H1 (cell line): ENCODE measurements at regions not wholly inside any gene's neighbourhood (a gene's known extent, or its start where the extent isn't known, plus 50 kb on each side); places are given as distances from the start of the nearest gene placed in this dataset.

ENCODE experiments used
- CTCF ChIA-PET: fragments of 300-600 bp; sonication (Branson Sonifier 250); formaldehyde crosslinking; loops from one replicate; lab custom pipeline; 2021; ENCODE audit not compliant: partially characterized antibody; lab: Charles Lee
- POLR2A ChIA-PET: fragments of 300-600 bp; sonication (Branson Sonifier 250); formaldehyde crosslinking; loops from one replicate; lab custom pipeline; 2021; ENCODE audit warnings: inconsistent platforms; ENCODE audit not compliant: partially characterized antibody; lab: Charles Lee
- DNase-seq, 2 experiments: peaks; one replicate each; pipeline versions ENCODE4 v3.0.0 to v3.0.0-alpha.2; 2010 to 2022; ENCODE audit warnings: low spot score in 2 of 2, low read depth in 1 of 2, mixed read lengths in 1 of 2
- FAIRE-seq: peaks from 2 replicates; lab custom pipeline; 2011; peaks lifted over from hg19 to GRCh38; lab: Jason Lieb, UNC
- H2AFZ ChIP-seq: 2 replicates; pipeline ENCODE4 v1.8.1; 2012; ENCODE audit warnings: low read length, inconsistent platforms
- H2AK5ac ChIP-seq: 2 replicates; pipeline ENCODE4 v1.6.1; 2013; ENCODE audit warnings: low read depth, low read length
- H2BK120ac ChIP-seq: replicated peaks from 2 replicates; pipeline ENCODE3; 2013; ENCODE audit warnings: low read depth, low read length, inconsistent platforms
- H2BK12ac ChIP-seq: 2 replicates; pipeline ENCODE4 v1.6.1; 2013; ENCODE audit warnings: low read depth, low read length
- H2BK15ac ChIP-seq: 2 replicates; pipeline ENCODE4 v1.6.1; 2013; ENCODE audit warnings: low read length
- H2BK20ac ChIP-seq: 2 replicates; pipeline ENCODE4 v1.6.1; 2013; ENCODE audit warnings: low read length
- H2BK5ac ChIP-seq: 2 replicates; pipeline ENCODE4 v1.6.1; 2013; ENCODE audit warnings: low read depth, low read length
- H3K14ac ChIP-seq: 2 replicates; pipeline ENCODE4 v1.6.1; 2013; ENCODE audit warnings: inconsistent platforms; ENCODE audit not compliant: insufficient read length
- H3K18ac ChIP-seq: 2 replicates; pipeline ENCODE4 v1.6.1; 2013; ENCODE audit warnings: low read length; ENCODE audit errors: extremely low read depth
- H3K23ac ChIP-seq: 2 replicates; pipeline ENCODE4 v1.6.1; 2013; ENCODE audit warnings: inconsistent platforms; ENCODE audit not compliant: insufficient read length
- H3K23me2 ChIP-seq: 2 replicates; pipeline ENCODE4 v1.6.1; 2013; ENCODE audit warnings: low read depth, low read length
- H3K27ac ChIP-seq: 2 replicates; pipeline ENCODE4 v1.6.1; 2011; ENCODE audit warnings: low read depth, low read length, inconsistent platforms
- H3K27me3 ChIP-seq, 4 experiments: replicated peaks in 1 of 4; 1 replicate in 1 of 4; 2 replicates in 3 of 4; pipeline versions ENCODE4 v1.6.1 to v1.8.1; 2011 to 2013; ENCODE audit warnings: low read length in 3 of 4, mild to moderate bottlenecking in 3 of 4, inconsistent platforms in 2 of 4, mixed read lengths in 2 of 4, moderate library complexity in 1 of 4; ENCODE audit not compliant: control insufficient read depth in 3 of 4, insufficient read depth in 3 of 4; ENCODE audit errors: extremely low read depth in 1 of 4
- H3K36me3 ChIP-seq, 4 experiments: 2 replicates each; pipeline versions ENCODE4 v1.6.1 to v1.8.1; 2011 to 2013; ENCODE audit warnings: mild to moderate bottlenecking in 4 of 4, low read length in 3 of 4, moderate library complexity in 2 of 4, control low read depth in 1 of 4, inconsistent platforms in 1 of 4; ENCODE audit not compliant: insufficient read depth in 4 of 4, control insufficient read depth in 2 of 4
- H3K4ac ChIP-seq: replicated peaks from 2 replicates; pipeline ENCODE3; 2013; ENCODE audit warnings: low read length, low read depth, mixed read lengths, inconsistent platforms; ENCODE audit not compliant: insufficient read length
- H3K4me1 ChIP-seq, 4 experiments: replicated peaks in 1 of 4; 1 replicate in 1 of 4; 2 replicates in 3 of 4; pipeline versions ENCODE4 v1.6.1 to v1.8.1; 2011 to 2013; ENCODE audit warnings: low read length in 3 of 4, inconsistent platforms in 2 of 4, mixed read lengths in 1 of 4; ENCODE audit not compliant: insufficient read depth in 4 of 4, control insufficient read depth in 3 of 4
- H3K4me2 ChIP-seq, 2 experiments: 2 replicates each; pipeline versions ENCODE4 v1.6.1 to v1.8.1; 2011 to 2013; ENCODE audit warnings: low read depth in 2 of 2, low read length in 2 of 2, control low read depth in 1 of 2, inconsistent platforms in 1 of 2, mild to moderate bottlenecking in 1 of 2; ENCODE audit not compliant: insufficient read depth in 1 of 2
- H3K4me3 ChIP-seq, 4 experiments: fragments of 200-600, 300-600 bp in 1 of 4; sonication (generic), shearing (Covaris generic), sonication (Bioruptor Twin) in 1 of 4; 2 replicates each; pipeline versions ENCODE4 v1.5.1 to v1.8.1; 2011 to 2016; ENCODE audit warnings: low read length in 4 of 4, low read depth in 3 of 4, control low read depth in 2 of 4, inconsistent platforms in 2 of 4, mild to moderate bottlenecking in 2 of 4, mixed read lengths in 1 of 4, moderate library complexity in 1 of 4; ENCODE audit not compliant: insufficient read depth in 2 of 4; ENCODE audit errors: extremely low read depth in 1 of 4
- H3K56ac ChIP-seq: replicated peaks from 2 replicates; pipeline ENCODE3; 2013; ENCODE audit warnings: low read depth, mild to moderate bottlenecking, mixed read lengths, low read length, inconsistent platforms; ENCODE audit not compliant: insufficient read length
- H3K79me1 ChIP-seq: 2 replicates; pipeline ENCODE4 v1.6.1; 2013; ENCODE audit warnings: low read depth, low read length, control low read depth
- H3K79me2 ChIP-seq, 2 experiments: 2 replicates each; pipeline versions ENCODE4 v1.6.1 to v1.8.1; 2012 to 2013; ENCODE audit warnings: low read length in 2 of 2, mild to moderate bottlenecking in 2 of 2, inconsistent platforms in 1 of 2; ENCODE audit not compliant: insufficient read depth in 2 of 2, control insufficient read depth in 1 of 2
- H3K9ac ChIP-seq, 4 experiments: replicated peaks in 1 of 4; 1 replicate in 1 of 4; 2 replicates in 3 of 4; pipeline versions ENCODE4 v1.6.1 to v1.8.1; 2011 to 2013; ENCODE audit warnings: low read depth in 3 of 4, low read length in 3 of 4, control low read depth in 2 of 4, mild to moderate bottlenecking in 2 of 4, moderate library complexity in 2 of 4, inconsistent platforms in 1 of 4; ENCODE audit errors: extremely low read depth in 1 of 4
- H3K9me3 ChIP-seq, 2 experiments: 2 replicates each; pipeline versions ENCODE4 v1.6.1 to v1.8.1; 2012 to 2013; ENCODE audit warnings: mild to moderate bottlenecking in 2 of 2, moderate library complexity in 2 of 2, control low read depth in 1 of 2, inconsistent platforms in 1 of 2, low read depth in 1 of 2, low read length in 1 of 2, mixed read lengths in 1 of 2; ENCODE audit not compliant: insufficient read depth in 2 of 2
- H4K20me1 ChIP-seq, 2 experiments: replicated peaks in 1 of 2; 2 replicates each; pipeline versions ENCODE3 to v1.8.1; 2011 to 2013; ENCODE audit warnings: inconsistent platforms in 2 of 2, low read length in 2 of 2, mild to moderate bottlenecking in 1 of 2; ENCODE audit not compliant: insufficient read depth in 2 of 2, control insufficient read depth in 1 of 2
- H4K5ac ChIP-seq: 2 replicates; pipeline ENCODE4 v1.6.1; 2013; ENCODE audit warnings: low read length, low read depth, mixed read lengths, inconsistent platforms; ENCODE audit not compliant: insufficient read length
- H4K8ac ChIP-seq: 2 replicates; pipeline ENCODE4 v1.8.0; 2013; ENCODE audit warnings: mild to moderate bottlenecking, moderate library complexity, low read length, inconsistent platforms; ENCODE audit not compliant: insufficient read depth; ENCODE audit errors: extremely low read depth
- H4K91ac ChIP-seq: replicated peaks from 2 replicates; pipeline ENCODE3; 2013; ENCODE audit warnings: low read length, mixed read lengths, inconsistent platforms; ENCODE audit not compliant: insufficient read length
- BACH1 ChIP-seq: IDR thresholded peaks from 2 replicates; pipeline ENCODE4 v1.6.1; 2012; ENCODE audit warnings: low read length, improper control_type of control experiment
- CTBP2 ChIP-seq: IDR thresholded peaks from 2 replicates; pipeline ENCODE4 v1.7.0; 2011; ENCODE audit warnings: borderline replicate concordance, mild to moderate bottlenecking, moderate library complexity, mixed read lengths, low read length; ENCODE audit not compliant: insufficient read depth, insufficient read length
- EP300 ChIP-seq, 2 experiments: IDR thresholded peaks; 1 replicate in 1 of 2; 2 replicates in 1 of 2; pipeline ENCODE4 v1.6.1; 2011 to 2012; ENCODE audit warnings: low read depth in 2 of 2, low read length in 2 of 2, mild to moderate bottlenecking in 2 of 2, borderline replicate concordance in 1 of 2, inconsistent platforms in 1 of 2, moderate library complexity in 1 of 2
- EZH2 ChIP-seq: fragments of 200-600 bp; sonication (generic); IDR thresholded peaks from 2 replicates; pipeline ENCODE4 v1.7.1; 2012; ENCODE audit warnings: low read depth, mild to moderate bottlenecking, moderate library complexity, low read length, inconsistent platforms; ENCODE audit not compliant: severe bottlenecking
- HDAC6 ChIP-seq: IDR thresholded peaks from one replicate; pipeline ENCODE4 v1.7.1; 2012; ENCODE audit warnings: low read depth, mild to moderate bottlenecking, inconsistent platforms, low read length, moderate library complexity
- NANOG ChIP-seq: IDR thresholded peaks from 2 replicates; pipeline ENCODE4 v1.6.1; 2011; ENCODE audit warnings: low read length, low read depth, mild to moderate bottlenecking, inconsistent platforms; ENCODE audit not compliant: insufficient read depth, poor library complexity, severe bottlenecking
- RXRA ChIP-seq: IDR thresholded peaks from 2 replicates; pipeline ENCODE4 v1.6.1; 2011; ENCODE audit warnings: low read depth, mild to moderate bottlenecking, low read length, moderate library complexity; ENCODE audit not compliant: insufficient read depth
- SIN3A ChIP-seq, 2 experiments: IDR thresholded peaks in 1 of 2; conservative IDR thresholded peaks in 1 of 2; 2 replicates each; pipeline ENCODE4 v1.6.1; 2011 to 2012; ENCODE audit warnings: low read length in 2 of 2, improper control_type of control experiment in 1 of 2, low read depth in 1 of 2, mild to moderate bottlenecking in 1 of 2
- TAF7 ChIP-seq: optimal IDR thresholded peaks from 2 replicates; pipeline ENCODE3; 2011; ENCODE audit warnings: low read depth, mild to moderate bottlenecking, inconsistent platforms, low read length, moderate library complexity, borderline replicate concordance
- TEAD4 ChIP-seq: IDR thresholded peaks from 2 replicates; pipeline ENCODE4 v1.6.1; 2012; ENCODE audit warnings: low read depth, low read length, inconsistent platforms, mixed read lengths
- USF2 ChIP-seq: IDR thresholded peaks from 2 replicates; pipeline ENCODE4 v1.6.1; 2011; ENCODE audit warnings: low read length, improper control_type of control experiment
- WGBS, 2 experiments: shearing (Covaris generic) in 1 of 2; methylation state at CpG; one replicate each; pipeline versions ENCODE4 v1.1.6 to v1.1.7; 2013 to 2015; ENCODE audit warnings: low lambda C conversion rate in 2 of 2, mixed read lengths in 2 of 2, inconsistent platforms in 1 of 2, low coverage in 1 of 2, missing lambda C conversion rate in 1 of 2; ENCODE audit not compliant: insufficient replicate concordance in 2 of 2, insufficient coverage in 1 of 2, insufficient read length in 1 of 2; ENCODE audit errors: extremely low coverage in 1 of 2, missing lambda C conversion rate in 1 of 2; 5-methylcytosine and 5-hydroxymethylcytosine counted together
- TF ChIP-seq, protein P1 (sequence below): IDR thresholded peaks from 2 replicates; pipeline ENCODE4 v1.6.1; 2011; ENCODE audit warnings: low read depth, mild to moderate bottlenecking, low read length; ENCODE audit not compliant: insufficient read depth

- no peak overlapping the region for H3K4me2 ChIP-seq
- no peak overlapping the region for H4K5ac ChIP-seq
- peaks cover 0 to 5% (median 3%) of the 10 kb centered on the region in 4 experiments; a peak in 4 of 7 replicates for H3K4me1 ChIP-seq
- H2BK20ac ChIP-seq, result no peak overlapping the region
- no peak overlapping the region for H3K18ac ChIP-seq
- H4K8ac ChIP-seq, result no peak overlapping the region
- no peak overlapping the region for H3K4ac ChIP-seq
- CTCF ChIA-PET, result no interaction called here
- WGBS, 2 experiments, result 89% methylated on average over 2 of the region's 2 CpGs; no CpG with 5 or more reads in 1 of the 2 experiments
- no peaks in the 10 kb centered on the region for H4K20me1 ChIP-seq
- FAIRE-seq (no peak), DNase-seq (no peak)
- no peaks in the 10 kb centered on the region for H3K79me1 ChIP-seq
- H3K56ac ChIP-seq, result no peak overlapping the region
- H3K9ac ChIP-seq, result no peak overlapping the region
- H3K27me3 ChIP-seq, result no peaks in the 10 kb centered on the region
- no peak overlapping the region for H2BK5ac ChIP-seq
- no peak overlapping the region for H2AK5ac ChIP-seq
- no peak overlapping the region for H3K27ac ChIP-seq
- no peak overlapping the region for H4K91ac ChIP-seq
- H3K23me2 ChIP-seq, result no peaks in the 10 kb centered on the region
- POLR2A ChIA-PET, result no interaction called here
- H3K9me3 ChIP-seq, result peaks cover 7 to 11% of the 10 kb centered on the region in 2 experiments
- H3K79me2 ChIP-seq, result no peaks in the 10 kb centered on the region
- H3K14ac ChIP-seq, result no peak overlapping the region
- no peak overlapping the region for H2BK12ac ChIP-seq
- no peak overlapping the region for H2AFZ ChIP-seq
- no peaks in the 10 kb centered on the region for H3K36me3 ChIP-seq
- H3K4me3 ChIP-seq, result no peak overlapping the region
- H2BK120ac ChIP-seq, result no peak overlapping the region
- no peak overlapping the region for H2BK15ac ChIP-seq
- H3K23ac ChIP-seq, result no peak overlapping the region
- TF ChIP-seq HDAC6 (no peak), RXRA (no peak), CTBP2 (no peak), EP300 (IDR thresholded peaks at IDR 0.05; ENCODE audit: borderline replicate concordance in 1 of 2, low read depth in 2 of 2, low read length in 2 of 2) (no peak), EZH2 (no peak), TAF7 (no peak), SIN3A (conservative IDR thresholded peaks at IDR 0.05 in 1 of 2, IDR thresholded peaks at IDR 0.05 in 1 of 2; ENCODE audit: low read depth in 1 of 2, low read length in 2 of 2) (no peak), BACH1 (no peak), NANOG (no peak), USF2 (no peak), TEAD4 (no peak)
- TF ChIP-seq, protein P1, sequence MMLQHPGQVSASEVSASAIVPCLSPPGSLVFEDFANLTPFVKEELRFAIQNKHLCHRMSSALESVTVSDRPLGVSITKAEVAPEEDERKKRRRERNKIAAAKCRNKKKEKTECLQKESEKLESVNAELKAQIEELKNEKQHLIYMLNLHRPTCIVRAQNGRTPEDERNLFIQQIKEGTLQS, result no peak
Observed at GRCh38 chr2:106623456-106623855, 136.3 kb downstream of the CD8B2 start.
